Small intestine (tissue), 7 donors: ENCODE measurements at regions not wholly inside any gene's neighbourhood (a gene's known extent, or its start where the extent isn't known, plus 50 kb on each side); places are given as distances from the start of the nearest gene placed in this dataset.

ENCODE experiments used
- DNase-seq, 2 donors: peaks; one replicate each; pipeline versions ENCODE4 v3.0.0 to v3.0.0-alpha.2; 2013
- FAIRE-seq: peaks from 2 replicates; lab custom pipeline; 2012; peaks lifted over from hg19 to GRCh38; lab: Jason Lieb, UNC
- H3K27ac ChIP-seq, 3 donors: one replicate each; pipeline ENCODE4 v1.5.1; 2013; ENCODE audit warnings: low read length in 2 of 3, mild to moderate bottlenecking in 2 of 3, control low read depth in 1 of 3, inconsistent platforms in 1 of 3, low read depth in 1 of 3, moderate library complexity in 1 of 3
- H3K27me3 ChIP-seq, 3 donors: one replicate each; pipeline ENCODE4 v1.6.1; 2013; ENCODE audit warnings: low read length in 3 of 3, inconsistent platforms in 1 of 3; ENCODE audit not compliant: control insufficient read depth in 3 of 3, insufficient read depth in 3 of 3
- H3K36me3 ChIP-seq, 3 donors: one replicate each; pipeline ENCODE4 v1.6.1; 2013; ENCODE audit warnings: low read length in 3 of 3, inconsistent platforms in 1 of 3, low read depth in 1 of 3, mild to moderate bottlenecking in 1 of 3, moderate library complexity in 1 of 3; ENCODE audit not compliant: control insufficient read depth in 3 of 3, insufficient read depth in 2 of 3
- H3K4me1 ChIP-seq, 3 donors: one replicate each; pipeline ENCODE4 v1.6.1; 2013; ENCODE audit warnings: low read length in 2 of 3, inconsistent platforms in 1 of 3, low read depth in 1 of 3, mild to moderate bottlenecking in 1 of 3, moderate library complexity in 1 of 3; ENCODE audit not compliant: control insufficient read depth in 3 of 3, insufficient read depth in 2 of 3
- H3K4me3 ChIP-seq, 3 donors: one replicate each; pipeline ENCODE4 v1.5.1; 2013; ENCODE audit warnings: low read length in 3 of 3, control low read depth in 1 of 3, inconsistent platforms in 1 of 3, low read depth in 1 of 3, mild to moderate bottlenecking in 1 of 3, moderate library complexity in 1 of 3
- H3K9me3 ChIP-seq, 2 donors: one replicate each; pipeline ENCODE4 v1.6.1; 2013; ENCODE audit warnings: low read depth in 1 of 2, low read length in 1 of 2; ENCODE audit not compliant: control insufficient read depth in 2 of 2, insufficient read depth in 1 of 2
- WGBS, 3 donors: extraction: QIAGEN DNeasy Blood & Tissue Kit; methylation state at CpG; one replicate each; pipeline ENCODE4 v1.1.7; 2013; 5-methylcytosine and 5-hydroxymethylcytosine counted together
- donor health status: healthy with polysubstance abuse.
- donor health status: control.
- donor health status: control.
- donor health status: Bipolar disorder and iron deficiency.
- donor health status: healthy.

- no peaks in the 10 kb centered on the region for H3K4me1 ChIP-seq
- no peak overlapping the region for H3K4me3 ChIP-seq
- FAIRE-seq, result no peak
- no peaks in the 10 kb centered on the region for H3K27me3 ChIP-seq
- peaks cover 0 to 8% of the 10 kb centered on the region in 2 donors for H3K9me3 ChIP-seq
- no peak overlapping the region for H3K27ac ChIP-seq
- H3K36me3 ChIP-seq, result no peaks in the 10 kb centered on the region
- no peak for DNase-seq
Observed at GRCh38 chr14:53286301-53286700, 133.2 kb upstream of the DDHD1 start.

DNA sequence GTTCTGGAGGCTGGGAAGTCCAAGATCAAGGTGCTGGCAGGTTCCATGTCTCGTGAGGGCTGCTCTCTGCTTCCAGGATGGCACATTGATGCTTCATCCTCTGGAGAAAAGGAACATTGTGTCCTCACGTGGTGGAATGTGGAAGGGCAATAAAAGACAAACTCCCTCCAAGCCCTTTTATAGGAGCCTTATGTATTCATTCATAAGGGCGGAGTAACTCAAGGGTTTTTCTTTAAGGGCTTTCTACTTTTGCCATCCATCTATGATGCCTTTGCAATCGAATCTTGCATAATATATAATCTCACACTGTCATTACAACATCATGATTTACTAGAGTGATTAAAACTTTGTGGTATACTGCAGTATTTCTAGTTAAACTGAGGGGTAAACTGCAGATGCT, 132.7 kb upstream of the DDHD1 start:
- Histone ChIP-seq H3K27ac (no peak overlapping the region), H3K4me1 (no peaks in the 10 kb centered on the region), H3K9me3 (peaks cover 0 to 9% of the 10 kb centered on the region in 2 donors), H3K4me3 (no peak overlapping the region), H3K36me3 (no peaks in the 10 kb centered on the region), H3K27me3 (no peaks in the 10 kb centered on the region)
- DNase-seq (no peak), FAIRE-seq (no peak)
- 61 to 77% (median 73%) methylated on average over 4 of the region's 4 CpGs for WGBS, 3 donors

DNA sequence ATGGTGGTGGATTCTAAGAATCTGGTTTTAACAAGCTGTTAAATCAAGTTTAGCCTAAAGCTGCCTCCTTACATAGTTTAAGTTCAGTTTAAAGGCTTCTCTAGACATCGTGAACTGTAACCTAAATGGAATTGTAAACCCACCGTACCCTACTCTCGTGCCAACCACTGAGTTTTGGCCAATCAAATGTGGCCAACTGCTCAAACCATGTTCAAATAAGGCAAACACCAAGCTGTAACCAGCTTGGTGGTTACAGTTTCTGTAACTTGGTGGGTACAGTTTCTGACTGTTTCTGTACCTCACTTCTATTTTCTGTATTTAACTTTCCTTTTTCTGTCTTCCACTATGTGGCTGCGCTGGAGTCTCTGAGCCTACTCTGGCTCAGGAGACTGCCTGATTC, 131.9 kb upstream of the DDHD1 start:
- Histone ChIP-seq H3K27ac (no peak overlapping the region), H3K4me1 (no peaks in the 10 kb centered on the region), H3K4me3 (no peak overlapping the region), H3K27me3 (no peaks in the 10 kb centered on the region), H3K9me3 (peaks cover 0 to 9% of the 10 kb centered on the region in 2 donors), H3K36me3 (no peaks in the 10 kb centered on the region)
- no peak for FAIRE-seq
- DNase-seq, result no peak
- 81 to 92% (median 88%) methylated on average over 4 of the region's 4 CpGs for WGBS, 3 donors

DNA sequence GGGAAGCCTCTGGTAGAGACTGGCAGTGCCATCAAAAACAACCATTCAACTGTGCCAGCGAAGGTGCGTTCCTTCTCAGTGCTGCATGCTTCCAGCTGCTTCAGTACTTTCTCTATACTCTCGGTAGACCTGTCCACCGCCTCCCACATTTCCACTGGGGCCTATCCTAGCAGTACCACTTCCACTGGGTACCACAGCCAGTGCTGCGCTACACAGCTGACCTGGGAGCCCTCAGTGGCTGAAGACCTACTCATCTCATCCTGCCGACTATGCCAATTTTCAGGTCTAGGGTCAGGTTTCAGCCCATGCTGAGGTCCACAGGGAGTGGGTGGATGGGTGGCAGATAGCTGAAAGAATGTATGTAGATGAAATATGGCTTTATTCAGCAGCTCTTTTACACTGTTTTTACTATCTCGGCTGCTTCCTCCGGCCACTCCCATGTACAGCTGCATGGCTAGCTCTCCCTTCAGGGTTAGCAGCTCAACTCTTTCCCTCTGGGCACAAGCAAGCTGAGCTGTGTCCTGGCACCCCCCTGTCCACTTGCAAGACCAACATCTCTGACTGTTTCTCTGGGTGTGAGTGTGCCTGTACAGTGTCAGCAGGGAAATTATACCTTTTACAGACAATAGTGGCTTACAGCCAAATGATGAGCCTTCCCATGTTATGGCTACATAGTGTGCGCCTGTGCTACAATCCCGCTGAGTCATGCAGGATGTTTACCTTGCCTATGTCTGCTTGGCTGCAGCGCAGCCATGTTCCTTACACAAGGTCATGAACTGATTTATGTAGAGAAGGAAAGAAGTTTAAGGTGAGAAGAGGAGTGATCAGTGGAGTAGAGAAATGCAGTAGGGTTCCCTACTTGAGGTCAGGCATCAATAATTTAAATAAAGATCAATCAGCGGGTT, 125.7 kb upstream of the DDHD1 start:
- 90 to 93% (median 91%) methylated on average over 12 of the region's 12 CpGs for WGBS, 3 donors
- no peaks in the 10 kb centered on the region for H3K27me3 ChIP-seq
- H3K4me1 ChIP-seq, result no peaks in the 10 kb centered on the region
- no peak overlapping the region for H3K4me3 ChIP-seq
- no peak overlapping the region for H3K27ac ChIP-seq
- no peak for FAIRE-seq
- peaks cover 0 to 19% of the 10 kb centered on the region in 2 donors for H3K9me3 ChIP-seq
- no peaks in the 10 kb centered on the region for H3K36me3 ChIP-seq
- peak in 1 of 2 donors; percentile 4 for DNase-seq

DNA sequence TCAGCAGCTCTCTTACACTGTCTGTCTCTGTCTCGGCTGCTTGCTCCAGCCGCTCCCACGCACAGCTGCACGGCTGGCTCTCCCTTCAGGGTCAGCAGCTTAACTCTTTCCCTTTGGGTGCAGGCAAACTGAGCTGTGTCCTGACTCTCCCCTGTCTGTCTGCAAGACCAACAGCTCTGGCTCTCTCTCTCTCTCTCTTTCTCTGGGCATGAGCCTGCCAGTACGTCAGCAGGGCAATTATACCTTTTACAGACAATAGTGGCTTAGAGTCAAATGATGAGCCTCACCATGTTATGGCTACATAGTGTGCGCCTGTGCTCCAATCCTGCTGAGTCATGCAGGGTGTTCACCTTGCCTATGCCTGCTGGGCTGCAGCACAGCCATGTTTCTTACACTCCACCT, 120.5 kb upstream of the DDHD1 start:
- H3K36me3 ChIP-seq, result no peaks in the 10 kb centered on the region
- DNase-seq (no peak), FAIRE-seq (no peak)
- 75 to 88% (median 84%) methylated on average over 6 of the region's 6 CpGs for WGBS, 3 donors
- H3K27ac ChIP-seq, result no peak overlapping the region
- H3K4me3 ChIP-seq, result no peak overlapping the region
- peaks cover 0 to 14% of the 10 kb centered on the region in 2 donors for H3K9me3 ChIP-seq
- H3K4me1 ChIP-seq, result no peaks in the 10 kb centered on the region
- no peaks in the 10 kb centered on the region for H3K27me3 ChIP-seq

DNA sequence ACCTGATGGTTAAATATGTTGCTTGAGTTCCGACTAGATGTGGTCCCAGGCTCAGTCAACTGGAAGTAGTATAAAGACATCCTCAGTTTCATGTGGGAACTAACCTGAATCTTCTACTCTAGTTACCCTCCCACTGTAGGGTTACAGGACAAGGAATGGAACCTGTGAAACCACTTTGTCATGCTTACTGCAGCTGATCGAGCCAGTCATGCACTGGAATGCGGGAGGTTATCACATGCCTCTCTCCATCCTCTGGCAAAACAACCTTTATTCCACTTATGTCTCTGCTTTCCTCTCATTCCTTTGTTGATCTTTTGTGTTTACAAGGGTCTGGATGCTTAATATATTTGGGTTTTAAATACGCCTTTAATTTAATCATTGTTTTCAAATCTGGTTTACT, 111.9 kb upstream of the DDHD1 start:
- H3K9me3 ChIP-seq, result peaks cover 0 to 3% of the 10 kb centered on the region in 2 donors
- H3K36me3 ChIP-seq, result no peaks in the 10 kb centered on the region
- WGBS, 3 donors, result 89 to 92% (median 92%) methylated on average over 4 of the region's 4 CpGs
- no peak overlapping the region for H3K4me3 ChIP-seq
- FAIRE-seq (no peak), DNase-seq (no peak)
- no peaks in the 10 kb centered on the region for H3K27me3 ChIP-seq
- no peaks in the 10 kb centered on the region for H3K4me1 ChIP-seq
- no peak overlapping the region for H3K27ac ChIP-seq

DNA sequence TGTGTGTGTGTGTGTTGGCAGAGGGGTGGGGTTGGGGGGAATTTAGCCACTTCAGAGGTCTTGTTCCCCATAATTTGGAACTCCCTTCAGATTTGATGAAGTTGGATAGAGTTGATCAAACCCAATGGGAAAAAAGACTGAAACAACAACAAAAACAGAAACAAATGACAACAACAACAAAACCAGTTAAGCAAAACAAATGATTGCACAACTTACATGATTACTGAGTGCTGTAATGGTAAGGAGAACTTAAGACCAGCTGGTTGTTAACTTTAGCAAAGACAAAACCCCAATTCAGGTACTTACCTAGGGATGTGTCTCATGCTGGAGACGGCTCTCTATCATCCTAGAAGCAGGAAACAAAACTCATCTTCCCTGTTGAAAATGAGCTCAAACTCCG, 107.8 kb upstream of the DDHD1 start:
- H3K4me3 ChIP-seq, result no peak overlapping the region
- no peaks in the 10 kb centered on the region for H3K4me1 ChIP-seq
- H3K27me3 ChIP-seq, result no peaks in the 10 kb centered on the region
- no peak for DNase-seq
- no peak overlapping the region for H3K27ac ChIP-seq
- 73 to 84% (median 83%) methylated on average over 2 of the region's 2 CpGs for WGBS, 3 donors
- H3K9me3 ChIP-seq, result peaks cover 0 to 6% of the 10 kb centered on the region in 2 donors
- H3K36me3 ChIP-seq, result no peaks in the 10 kb centered on the region
- no peak for FAIRE-seq

DNA sequence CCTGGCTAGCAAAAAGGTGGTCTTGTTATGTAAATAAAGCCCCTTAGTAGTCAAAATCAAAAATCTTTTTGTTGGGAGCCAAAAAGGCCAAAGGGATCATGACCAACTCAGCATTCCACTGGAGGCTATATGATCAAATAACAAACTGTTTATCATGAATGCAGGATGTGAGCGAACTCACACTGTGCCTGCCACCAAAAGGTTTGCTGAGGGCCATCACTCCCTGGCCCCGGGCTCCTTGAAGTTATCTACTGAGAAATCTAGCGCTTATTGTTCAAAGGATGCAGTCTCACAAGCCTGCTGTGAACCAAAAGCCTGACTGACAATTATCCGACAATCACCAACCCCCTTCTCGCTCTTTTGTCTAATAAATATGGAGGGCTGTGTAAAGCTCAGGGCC, 107.2 kb upstream of the DDHD1 start:
- H3K4me1 ChIP-seq, result no peaks in the 10 kb centered on the region
- FAIRE-seq (no peak), DNase-seq (no peak)
- no peak overlapping the region for H3K27ac ChIP-seq
- 78 to 88% (median 85%) methylated on average over 5 of the region's 5 CpGs for WGBS, 3 donors
- H3K27me3 ChIP-seq, result no peaks in the 10 kb centered on the region
- peaks cover 0 to 9% of the 10 kb centered on the region in 2 donors for H3K9me3 ChIP-seq
- no peaks in the 10 kb centered on the region for H3K36me3 ChIP-seq
- H3K4me3 ChIP-seq, result no peak overlapping the region
